GM12878 (cell line): ENCODE measurements at regions not wholly inside any gene's neighbourhood (a gene's known extent, or its start where the extent isn't known, plus 50 kb on each side); places are given as distances from the start of the nearest gene placed in this dataset.

Source experiments
- ATAC-seq: fragments of 200-7000 bp; cut with Tn5 transposase; 3 replicates; pipeline ENCODE4 v1.9.1; 2020; ENCODE audit warnings: mild to moderate bottlenecking, moderate library complexity
- BruUV-seq: library from RNA; stranded (reverse); fragments of 400-500 nt; replicated peaks from 2 replicates; lab custom pipeline; 2021; lab: Mats Ljungman, UMichigan
- CTCF ChIA-PET: fragments of 300-600 bp; sonication (Branson Sonifier 250); formaldehyde crosslinking; extraction: SDS; loops from one replicate; lab custom pipeline; 2021; ENCODE audit warnings: inconsistent platforms; lab: Yijun Ruan, JAX
- POLR2A ChIA-PET: fragments of 350-600 bp; formaldehyde crosslinking; extraction: SDS; loops from one replicate; lab custom pipeline; 2021; ENCODE audit warnings: inconsistent platforms; lab: Charles Lee
- RAD21 ChIA-PET: fragments of 300-600 bp; sonication (Branson Sonifier 250); formaldehyde crosslinking; loops from one replicate; lab custom pipeline; 2023; ENCODE audit warnings: antibody characterized with exemption; ENCODE audit not compliant: unreplicated experiment; lab: Charles Lee
- SMC1A ChIA-PET: fragments of 300-600 bp; sonication (Branson Sonifier 250); formaldehyde crosslinking; loops from one replicate; lab custom pipeline; 2023; ENCODE audit not compliant: unreplicated experiment, uncharacterized antibody; lab: Charles Lee
- DNase-seq: peaks from one replicate; pipeline ENCODE4 v3.0.0-alpha.2; 2011; ENCODE audit warnings: low read depth, low spot score
- FAIRE-seq: peaks from 3 replicates; lab custom pipeline; 2011; peaks lifted over from hg19 to GRCh38; lab: Jason Lieb, UNC
- H2AFZ ChIP-seq: 2 replicates; pipeline ENCODE4 v1.6.0; 2011; ENCODE audit warnings: low read depth, low read length, control low read depth; ENCODE audit not compliant: control insufficient read depth
- H3K27ac ChIP-seq: 2 replicates; pipeline ENCODE4 v1.5.1; 2011; ENCODE audit warnings: control low read depth; ENCODE audit not compliant: control insufficient read depth, insufficient read depth
- H3K27me3 ChIP-seq, 2 experiments: replicated peaks in 1 of 2; 2 replicates each; pipeline versions ENCODE4 v1.6.0 to v1.6.1; 2011; ENCODE audit warnings: low read length in 1 of 2; ENCODE audit not compliant: control insufficient read depth in 2 of 2, insufficient read depth in 2 of 2
- H3K36me3 ChIP-seq, 2 experiments: 2 replicates each; pipeline ENCODE4 v1.5.1; 2011; ENCODE audit warnings: low read length in 1 of 2; ENCODE audit not compliant: control insufficient read depth in 2 of 2, insufficient read depth in 2 of 2
- H3K4me1 ChIP-seq: 2 replicates; pipeline ENCODE4 v1.6.1; 2011; ENCODE audit warnings: mild to moderate bottlenecking, low read length, moderate library complexity, mixed read lengths; ENCODE audit not compliant: control insufficient read depth, insufficient read depth
- H3K4me2 ChIP-seq: 2 replicates; pipeline ENCODE4 v1.6.0; 2011; ENCODE audit warnings: control low read depth; ENCODE audit not compliant: control insufficient read depth, insufficient read depth
- H3K4me3 ChIP-seq: fragments of 200-600 bp; sonication (generic); 2 replicates; pipeline ENCODE4 v1.5.1; 2016
- H3K79me2 ChIP-seq: 2 replicates; pipeline ENCODE4 v1.6.0; 2011; ENCODE audit warnings: low read length; ENCODE audit not compliant: control insufficient read depth, insufficient read depth
- H3K9ac ChIP-seq: 2 replicates; pipeline ENCODE4 v1.8.0; 2011; ENCODE audit warnings: low read length, control low read depth, mixed read lengths; ENCODE audit not compliant: control insufficient read depth, insufficient read depth
- H3K9me3 ChIP-seq: replicated peaks from 3 replicates; pipeline ENCODE4 v1.5.1; 2011; ENCODE audit warnings: mild to moderate bottlenecking, low read length; ENCODE audit not compliant: control insufficient read depth, insufficient read depth
- H4K20me1 ChIP-seq: 2 replicates; pipeline ENCODE4 v1.6.0; 2011; ENCODE audit not compliant: control insufficient read depth, insufficient read depth
- CBX5 ChIP-seq: sonication (generic); IDR thresholded peaks from 2 replicates; pipeline ENCODE4 v1.6.1; 2016; ENCODE audit warnings: low read depth, moderate library complexity, mild to moderate bottlenecking, inconsistent platforms
- ELK1 ChIP-seq: IDR thresholded peaks from 2 replicates; pipeline ENCODE4 v1.6.1; 2012; ENCODE audit warnings: low read depth, low read length, improper control_type of control experiment
- MEF2A ChIP-seq: IDR thresholded peaks from 2 replicates; pipeline ENCODE4 v1.6.1; 2011; ENCODE audit warnings: low read depth, mild to moderate bottlenecking, low read length, moderate library complexity; ENCODE audit not compliant: insufficient read depth
- NBN ChIP-seq: fragments of 450-650 bp; IDR thresholded peaks from 2 replicates; pipeline ENCODE4 v1.6.1; 2016
- PKNOX1 ChIP-seq: fragments of 450-650 bp; IDR thresholded peaks from 2 replicates; pipeline ENCODE4 v1.6.1; 2016; ENCODE audit warnings: mild to moderate bottlenecking
- RUNX3 ChIP-seq: IDR thresholded peaks from 2 replicates; pipeline ENCODE4 v1.6.1; 2012; ENCODE audit warnings: low read length, inconsistent platforms
- ZBTB40 ChIP-seq: fragments of 450-650 bp; IDR thresholded peaks from 2 replicates; pipeline ENCODE4 v1.6.1; 2016; ENCODE audit warnings: mild to moderate bottlenecking, moderate library complexity, borderline replicate concordance
- WGBS: methylation state at CpG from one replicate; pipeline ENCODE4 v1.1.6; 2016; ENCODE audit warnings: low lambda C conversion rate; ENCODE audit not compliant: insufficient replicate concordance, insufficient coverage; ENCODE audit errors: missing lambda C conversion rate; 5-methylcytosine and 5-hydroxymethylcytosine counted together
- in situ Hi-C: fragments of 300-500 bp; cut with MboI; formaldehyde crosslinking; loops from 9 replicates; pipeline ENCODE4 v1.14.3; 2018; ENCODE audit warnings: mixed read lengths
- intact Hi-C: fragments of 100-400 bp; cut with micrococcal nuclease; formaldehyde crosslinking; loops from one replicate; pipeline ENCODE4 v1.14.2; 2022; ENCODE audit not compliant: unreplicated experiment
- TF ChIP-seq, protein P1 (sequence below): IDR thresholded peaks from 2 replicates; pipeline ENCODE4 v1.6.1; 2012; ENCODE audit warnings: low read depth, low read length, improper control_type of control experiment

- 89% methylated on average over 1 of the region's 1 CpG for WGBS
- Histone ChIP-seq H3K4me2 (no peak overlapping the region), H3K27me3 (no peaks in the 10 kb centered on the region), H4K20me1 (no peaks in the 10 kb centered on the region), H3K4me3 (no peak overlapping the region), H3K36me3 (no peaks in the 10 kb centered on the region), H3K4me1 (no peaks in the 10 kb centered on the region), H3K27ac (no peak overlapping the region), H3K9ac (no peak overlapping the region), H2AFZ (no peak overlapping the region), H3K79me2 (no peaks in the 10 kb centered on the region), H3K9me3 (no peaks in the 10 kb centered on the region)
- ChIA-PET RAD21 (no interaction called here), POLR2A (no interaction called here), CTCF (no interaction called here), SMC1A (interaction anchor here (0.6 kb wide), 1 partner anchor 189 kb away, joined by 3 read pairs; no protein-coding TSS in a partner anchor)
- in situ Hi-C loops, result no loop called here
- intact Hi-C loops, result no loop called here
- ATAC-seq, result no peak
- DNase-seq, result no peak
- no TSS peak for BruUV-seq
- TF ChIP-seq CBX5, result no peak
- peak; percentile 67 for TF ChIP-seq PKNOX1
- FAIRE-seq, result no peak
These were observed 240.2 kb upstream of the RMST start for GRCh38 chr12:97222391-97222790.

DNA sequence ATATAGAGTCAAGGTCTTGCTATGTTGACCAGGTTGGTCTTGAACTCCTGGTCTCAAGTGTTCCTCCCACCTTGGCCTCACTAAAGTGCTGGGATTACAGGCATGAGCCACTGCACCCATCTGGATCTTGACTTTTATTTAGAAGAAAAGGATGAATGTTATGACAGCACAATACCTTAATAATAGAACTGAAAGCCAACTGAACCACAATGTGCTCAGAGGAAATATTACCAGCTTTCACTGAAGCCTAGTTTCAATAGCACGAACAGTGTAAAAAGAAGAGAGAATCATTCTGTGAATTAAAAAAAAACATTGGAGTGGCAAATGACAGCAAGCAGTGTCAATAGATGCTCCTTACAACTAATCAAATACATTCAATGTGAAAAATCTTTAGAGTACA lies 239.2 kb upstream of the RMST start:
- intact Hi-C loops, result no loop called here
- H2AFZ ChIP-seq, result no peak overlapping the region
- ChIA-PET CTCF (no interaction called here), RAD21 (no interaction called here), SMC1A (interaction anchor here (0.6 to 1.8 kb wide), 2 partner anchors 27 to 69 kb away, joined by 3 to 5 read pairs; no protein-coding TSS in a partner anchor), POLR2A (no interaction called here)
- no peaks in the 10 kb centered on the region for H3K9me3 ChIP-seq
- peak; percentile 47; the same call in 2 of the 3 replicates for ATAC-seq
- H3K4me1 ChIP-seq, result no peaks in the 10 kb centered on the region
- no peaks in the 10 kb centered on the region for H3K79me2 ChIP-seq
- DNase-seq, result peak; percentile 11
- no peaks in the 10 kb centered on the region for H4K20me1 ChIP-seq
- BruUV-seq, result no TSS peak
- no peaks in the 10 kb centered on the region for H3K36me3 ChIP-seq
- in situ Hi-C loops, result no loop called here
- H3K4me3 ChIP-seq, result no peak overlapping the region
- no peaks in the 10 kb centered on the region for H3K27me3 ChIP-seq
- TF ChIP-seq ELK1 (no peak), ZBTB40 (no peak), MEF2A (0 out of 2 replicates have a peak, but pooled peaks have one; percentile 14), RUNX3 (peak; percentile 59), NBN (no peak)
- TF ChIP-seq, protein P1, sequence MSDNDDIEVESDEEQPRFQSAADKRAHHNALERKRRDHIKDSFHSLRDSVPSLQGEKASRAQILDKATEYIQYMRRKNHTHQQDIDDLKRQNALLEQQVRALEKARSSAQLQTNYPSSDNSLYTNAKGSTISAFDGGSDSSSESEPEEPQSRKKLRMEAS, result no peak
- FAIRE-seq, result no peak
- H3K9ac ChIP-seq, result no peak overlapping the region
- H3K4me2 ChIP-seq, result no peak overlapping the region
- WGBS, result 0% methylated on average over 1 of the region's 1 CpG
- H3K27ac ChIP-seq, result no peak overlapping the region
